ENCODE measurements at regions not wholly inside any gene's neighbourhood (a gene's known extent, or its start where the extent isn't known, plus 50 kb on each side); places are given as distances from the start of the nearest gene placed in this dataset.

GRCh38 chr2:220781622-220782241, 790.4 kb downstream of the EPHA4 start:
- no peaks in the 10 kb centered on the region for H3K9me3 ChIP-seq (ENCODE audit: low read length)
- H3K27me3 ChIP-seq (ENCODE audit: insufficient read depth, low read length) = no peaks in the 10 kb centered on the region
- H3K9me2 ChIP-seq (ENCODE audit: low read depth, low read length) = no peaks in the 10 kb centered on the region
- H3K4me2 ChIP-seq (ENCODE audit: low read length) = no peak overlapping the region
- H3K36me3 ChIP-seq (ENCODE audit: insufficient read depth, low read length) = no peaks in the 10 kb centered on the region
- H4K20me1 ChIP-seq (ENCODE audit: insufficient read depth, low read length) = no peaks in the 10 kb centered on the region
- no peak overlapping the region for H3K4me3 ChIP-seq (ENCODE audit: low read depth, low read length, poor library complexity, severe bottlenecking)
- no peak overlapping the region for H3K27ac ChIP-seq (ENCODE audit: low read depth, low read length, poor library complexity, severe bottlenecking)
- no peaks in the 10 kb centered on the region for H3K4me1 ChIP-seq (ENCODE audit: insufficient read depth, low read length, severe bottlenecking)
- H2AFZ ChIP-seq (ENCODE audit: low read length) = no peak overlapping the region
- no peak overlapping the region for H3K9ac ChIP-seq (ENCODE audit: low read length)
- TF ChIP-seq, protein P1, sequence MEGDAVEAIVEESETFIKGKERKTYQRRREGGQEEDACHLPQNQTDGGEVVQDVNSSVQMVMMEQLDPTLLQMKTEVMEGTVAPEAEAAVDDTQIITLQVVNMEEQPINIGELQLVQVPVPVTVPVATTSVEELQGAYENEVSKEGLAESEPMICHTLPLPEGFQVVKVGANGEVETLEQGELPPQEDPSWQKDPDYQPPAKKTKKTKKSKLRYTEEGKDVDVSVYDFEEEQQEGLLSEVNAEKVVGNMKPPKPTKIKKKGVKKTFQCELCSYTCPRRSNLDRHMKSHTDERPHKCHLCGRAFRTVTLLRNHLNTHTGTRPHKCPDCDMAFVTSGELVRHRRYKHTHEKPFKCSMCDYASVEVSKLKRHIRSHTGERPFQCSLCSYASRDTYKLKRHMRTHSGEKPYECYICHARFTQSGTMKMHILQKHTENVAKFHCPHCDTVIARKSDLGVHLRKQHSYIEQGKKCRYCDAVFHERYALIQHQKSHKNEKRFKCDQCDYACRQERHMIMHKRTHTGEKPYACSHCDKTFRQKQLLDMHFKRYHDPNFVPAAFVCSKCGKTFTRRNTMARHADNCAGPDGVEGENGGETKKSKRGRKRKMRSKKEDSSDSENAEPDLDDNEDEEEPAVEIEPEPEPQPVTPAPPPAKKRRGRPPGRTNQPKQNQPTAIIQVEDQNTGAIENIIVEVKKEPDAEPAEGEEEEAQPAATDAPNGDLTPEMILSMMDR (IDR thresholded peaks at IDR 0.05; ENCODE audit: low read length) = no peak
- TF ChIP-seq EZH2 (IDR thresholded peaks at IDR 0.05; ENCODE audit: borderline replicate concordance, low read length) = no peak
- no peaks in the 10 kb centered on the region for H3F3A ChIP-seq (ENCODE audit: insufficient read depth, low read length)
- no peaks in the 10 kb centered on the region for H3K79me2 ChIP-seq (ENCODE audit: insufficient read depth, low read length)

DNA sequence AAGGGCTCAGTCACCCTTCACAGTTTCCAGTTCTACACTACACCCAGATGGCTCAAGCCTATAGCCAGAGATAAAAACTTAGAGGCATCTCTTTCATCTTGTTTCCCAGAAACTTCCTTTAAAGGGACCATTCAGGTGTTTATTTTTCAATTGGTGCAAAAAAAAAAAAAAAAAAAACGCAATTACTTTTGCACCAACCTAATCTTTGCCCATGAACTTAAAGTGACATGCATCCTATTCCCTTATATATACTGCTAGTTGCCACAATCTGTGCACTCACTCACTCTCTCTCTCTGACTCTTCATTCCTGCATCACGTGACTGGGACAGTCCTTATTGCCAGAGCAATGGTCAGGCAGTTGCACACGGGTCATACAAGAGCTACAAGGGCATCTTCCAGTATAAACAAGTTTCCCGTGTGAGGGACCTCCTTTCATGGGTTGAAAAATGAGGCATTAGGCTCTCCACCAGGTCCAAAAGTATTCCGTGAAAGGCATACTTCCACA, 789.4 kb downstream of the EPHA4 start:
- Histone ChIP-seq H4K20me1 (ENCODE audit: insufficient read depth, low read length) (no peaks in the 10 kb centered on the region), H3K36me3 (ENCODE audit: insufficient read depth, low read length) (no peaks in the 10 kb centered on the region), H3K4me2 (ENCODE audit: low read length) (no peak overlapping the region), H3K9me3 (ENCODE audit: low read length) (no peaks in the 10 kb centered on the region), H3K9me2 (ENCODE audit: low read depth, low read length) (no peaks in the 10 kb centered on the region), H3K4me1 (ENCODE audit: insufficient read depth, low read length, severe bottlenecking) (no peaks in the 10 kb centered on the region), H3K27me3 (ENCODE audit: insufficient read depth, low read length) (no peaks in the 10 kb centered on the region), H3F3A (ENCODE audit: insufficient read depth, low read length) (no peaks in the 10 kb centered on the region), H3K79me2 (ENCODE audit: insufficient read depth, low read length) (no peaks in the 10 kb centered on the region), H3K27ac (ENCODE audit: low read depth, low read length, poor library complexity, severe bottlenecking) (no peak overlapping the region), H3K9ac (ENCODE audit: low read length) (no peak overlapping the region), H3K4me3 (ENCODE audit: low read depth, low read length, poor library complexity, severe bottlenecking) (no peak overlapping the region), H2AFZ (ENCODE audit: low read length) (no peak overlapping the region)
- TF ChIP-seq, protein P1 (IDR thresholded peaks at IDR 0.05; ENCODE audit: low read length) = no peak
- TF ChIP-seq EZH2 (IDR thresholded peaks at IDR 0.05; ENCODE audit: borderline replicate concordance, low read length) = no peak

- H3K27me3 ChIP-seq (ENCODE audit: insufficient read depth, low read length) = no peaks in the 10 kb centered on the region
- H3K4me1 ChIP-seq (ENCODE audit: insufficient read depth, low read length, severe bottlenecking) = no peaks in the 10 kb centered on the region
- H3K27ac ChIP-seq (ENCODE audit: low read depth, low read length, poor library complexity, severe bottlenecking) = no peak overlapping the region
- no peak overlapping the region for H3K4me3 ChIP-seq (ENCODE audit: low read depth, low read length, poor library complexity, severe bottlenecking)
- TF ChIP-seq, protein P1 (IDR thresholded peaks at IDR 0.05; ENCODE audit: low read length) = no peak
- no peak for TF ChIP-seq EZH2 (IDR thresholded peaks at IDR 0.05; ENCODE audit: borderline replicate concordance, low read length)
- H3K9ac ChIP-seq (ENCODE audit: low read length) = no peak overlapping the region
- no peak overlapping the region for H3K4me2 ChIP-seq (ENCODE audit: low read length)
- H3F3A ChIP-seq (ENCODE audit: insufficient read depth, low read length) = no peaks in the 10 kb centered on the region
- H3K36me3 ChIP-seq (ENCODE audit: insufficient read depth, low read length) = no peaks in the 10 kb centered on the region
- H3K79me2 ChIP-seq (ENCODE audit: insufficient read depth, low read length) = no peaks in the 10 kb centered on the region
- no peaks in the 10 kb centered on the region for H3K9me2 ChIP-seq (ENCODE audit: low read depth, low read length)
- H4K20me1 ChIP-seq (ENCODE audit: insufficient read depth, low read length) = no peaks in the 10 kb centered on the region
- no peaks in the 10 kb centered on the region for H3K9me3 ChIP-seq (ENCODE audit: low read length)
- H2AFZ ChIP-seq (ENCODE audit: low read length) = no peak overlapping the region
Measured at GRCh38 chr2:220783671-220784070, 788.4 kb downstream of the EPHA4 start.

Data from OCI-LY1 (cell line).